ENCODE measurements at regions not wholly inside any gene's neighbourhood (a gene's known extent, or its start where the extent isn't known, plus 50 kb on each side); places are given as distances from the start of the nearest gene placed in this dataset.

GRCh38 chr6:26202201-26202611 lies 115.0 kb downstream of the HFE start:
- TF ChIP-seq CTCF (IDR thresholded peaks at IDR 0.05): no peak
- TF ChIP-seq POLR2A (IDR thresholded peaks at IDR 0.05): no peak
